Mucosa of rectum (tissue), 2 donors: ENCODE measurements at regions not wholly inside any gene's neighbourhood (a gene's known extent, or its start where the extent isn't known, plus 50 kb on each side); places are given as distances from the start of the nearest gene placed in this dataset.
"Not testable (repeated sequence)": the region's sequence is repeated elsewhere in the genome, so short reads cannot be mapped to it uniquely, and the experiment has no call there.

Experiments
- H3K27ac ChIP-seq, 2 donors: one replicate each; pipeline ENCODE4 v1.7.0; 2013; ENCODE audit warnings: inconsistent platforms in 2 of 2, low read depth in 2 of 2, low read length in 2 of 2
- H3K27me3 ChIP-seq, 2 donors: one replicate each; pipeline ENCODE4 v1.7.0; 2013; ENCODE audit warnings: low read length in 2 of 2; ENCODE audit not compliant: control insufficient read depth in 2 of 2, insufficient read depth in 2 of 2
- H3K36me3 ChIP-seq, 2 donors: one replicate each; pipeline ENCODE4 v1.7.0; 2013; ENCODE audit warnings: low read length in 2 of 2; ENCODE audit not compliant: control insufficient read depth in 2 of 2, insufficient read depth in 2 of 2
- H3K4me1 ChIP-seq, 2 donors: one replicate each; pipeline ENCODE4 v1.7.0; 2013; ENCODE audit warnings: low read length in 2 of 2, mild to moderate bottlenecking in 1 of 2; ENCODE audit not compliant: control insufficient read depth in 2 of 2, insufficient read depth in 2 of 2
- H3K4me3 ChIP-seq, 2 donors: one replicate each; pipeline ENCODE4 v1.7.0; 2013; ENCODE audit warnings: low read length in 2 of 2
- H3K9ac ChIP-seq, 2 donors: one replicate each; pipeline ENCODE4 v1.7.0; 2013; ENCODE audit warnings: low read length in 2 of 2, low read depth in 1 of 2, mild to moderate bottlenecking in 1 of 2
- H3K9me3 ChIP-seq, 2 donors: one replicate each; pipeline ENCODE4 v1.7.0; 2013; ENCODE audit warnings: low read length in 2 of 2; ENCODE audit not compliant: control insufficient read depth in 2 of 2
- donor health status: healthy.
- donor health status: Normal muscosa, but diverticular disease.

- no peaks in the 10 kb centered on the region for H3K4me1 ChIP-seq
- H3K4me3 ChIP-seq, result no peak overlapping the region
- no peaks in the 10 kb centered on the region for H3K36me3 ChIP-seq
- H3K27ac ChIP-seq, result no peak overlapping the region
- H3K9ac ChIP-seq, result no peak overlapping the region
- H3K27me3 ChIP-seq, result no peaks in the 10 kb centered on the region
- peaks cover 0 to 1% of the 10 kb centered on the region in 2 donors for H3K9me3 ChIP-seq
Measured at GRCh38 chr6:170192905-170193304, 98.0 kb downstream of the DLL1 start.

- not testable (repeated sequence) for H3K27ac ChIP-seq, H3K36me3 ChIP-seq, H3K4me3 ChIP-seq, H3K4me1 ChIP-seq, H3K9me3 ChIP-seq, H3K9ac ChIP-seq, H3K27me3 ChIP-seq
Measured at GRCh38 chr6:170192101-170192500, 98.8 kb downstream of the DLL1 start.

- Histone ChIP-seq H3K9me3 (no peaks in the 10 kb centered on the region), H3K4me3 (no peak overlapping the region), H3K9ac (no peak overlapping the region), H3K27ac (no peak overlapping the region), H3K4me1 (peaks cover 0 to 5% of the 10 kb centered on the region in 2 donors), H3K27me3 (no peaks in the 10 kb centered on the region), H3K36me3 (no peaks in the 10 kb centered on the region)
Measured at GRCh38 chr6:170190046-170190445, 100.8 kb downstream of the DLL1 start.

- Histone ChIP-seq H3K27ac (no peak overlapping the region), H3K36me3 (no peaks in the 10 kb centered on the region), H3K9ac (no peak overlapping the region), H3K4me3 (no peak overlapping the region), H3K9me3 (no peaks in the 10 kb centered on the region), H3K4me1 (peaks cover 0 to 5% of the 10 kb centered on the region in 2 donors), H3K27me3 (no peaks in the 10 kb centered on the region)
Measured at GRCh38 chr6:170189236-170189635, 101.6 kb downstream of the DLL1 start.

GRCh38 chr6:170188571-170189001 lies 102.3 kb downstream of the DLL1 start:
- Histone ChIP-seq H3K4me3 (no peak overlapping the region), H3K36me3 (no peaks in the 10 kb centered on the region), H3K27ac (no peak overlapping the region), H3K27me3 (no peaks in the 10 kb centered on the region), H3K9me3 (no peaks in the 10 kb centered on the region), H3K4me1 (peaks cover 0 to 5% of the 10 kb centered on the region in 2 donors), H3K9ac (no peak overlapping the region)

GRCh38 chr6:170187669-170188566 lies 103.0 kb downstream of the DLL1 start:
- H3K4me3 ChIP-seq, result no peak overlapping the region
- H3K27ac ChIP-seq, result no peak overlapping the region
- no peaks in the 10 kb centered on the region for H3K27me3 ChIP-seq
- peaks cover 0 to 5% of the 10 kb centered on the region in 2 donors for H3K4me1 ChIP-seq
- H3K9me3 ChIP-seq, result no peaks in the 10 kb centered on the region
- no peaks in the 10 kb centered on the region for H3K36me3 ChIP-seq
- H3K9ac ChIP-seq, result no peak overlapping the region

- no peaks in the 10 kb centered on the region for H3K27me3 ChIP-seq
- H3K4me3 ChIP-seq, result no peak overlapping the region
- no peak overlapping the region for H3K27ac ChIP-seq
- H3K4me1 ChIP-seq, result peaks cover 0 to 5% of the 10 kb centered on the region in 2 donors
- H3K36me3 ChIP-seq, result no peaks in the 10 kb centered on the region
- H3K9ac ChIP-seq, result no peak overlapping the region
- H3K9me3 ChIP-seq, result no peaks in the 10 kb centered on the region
Measured at GRCh38 chr6:170186941-170187668, 103.8 kb downstream of the DLL1 start.

- Histone ChIP-seq H3K27me3 (no peaks in the 10 kb centered on the region), H3K9ac (no peak overlapping the region), H3K27ac (no peak overlapping the region), H3K4me1 (peaks cover 0 to 5% of the 10 kb centered on the region in 2 donors), H3K4me3 (no peak overlapping the region), H3K9me3 (no peaks in the 10 kb centered on the region), H3K36me3 (no peaks in the 10 kb centered on the region)
Measured at GRCh38 chr6:170186006-170186935, 104.6 kb downstream of the DLL1 start.

- no peaks in the 10 kb centered on the region for H3K27me3 ChIP-seq
- no peak overlapping the region for H3K9ac ChIP-seq
- peaks cover 0 to 5% of the 10 kb centered on the region in 2 donors for H3K4me1 ChIP-seq
- no peaks in the 10 kb centered on the region for H3K9me3 ChIP-seq
- H3K4me3 ChIP-seq, result no peak overlapping the region
- H3K36me3 ChIP-seq, result no peaks in the 10 kb centered on the region
- H3K27ac ChIP-seq, result no peak overlapping the region
Measured at GRCh38 chr6:170185175-170185978, 105.5 kb downstream of the DLL1 start.
